Sigmoid colon (tissue), 6 donors: ENCODE measurements at regions not wholly inside any gene's neighbourhood (a gene's known extent, or its start where the extent isn't known, plus 50 kb on each side); places are given as distances from the start of the nearest gene placed in this dataset.

Experiments used
- DNase-seq: peaks from one replicate; pipeline ENCODE4 v3.0.0-alpha.2; 2019
- H3K27ac ChIP-seq, 4 donors: fragments of 200-600 bp; sonication (generic); one replicate each; pipeline ENCODE4 v1.5.1; 2016 to 2019; ENCODE audit warnings: mild to moderate bottlenecking in 1 of 4
- H3K27me3 ChIP-seq, 3 donors: fragments of 200-600 bp; sonication (generic); one replicate each; pipeline ENCODE4 v1.5.1; 2019; ENCODE audit warnings: mild to moderate bottlenecking in 1 of 3
- H3K36me3 ChIP-seq, 4 donors: fragments of 200-600 bp; sonication (generic); one replicate each; pipeline ENCODE4 v1.5.1; 2016 to 2019
- H3K4me1 ChIP-seq, 4 donors: fragments of 200-600 bp; sonication (generic); one replicate each; pipeline ENCODE4 v1.5.1; 2017 to 2019
- H3K4me3 ChIP-seq, 4 donors: fragments of 200-600 bp; sonication (generic); one replicate each; pipeline ENCODE4 v1.5.1; 2017 to 2019; ENCODE audit warnings: mild to moderate bottlenecking in 2 of 4, moderate library complexity in 1 of 4
- H3K9me3 ChIP-seq, 4 donors: fragments of 200-600 bp in 3 of 4; sonication (generic) in 3 of 4; one replicate each; pipeline versions ENCODE4 v1.5.1 to v1.6.1; 2013 to 2019
- EP300 ChIP-seq, 4 donors: sonication (generic); formaldehyde crosslinking; IDR thresholded peaks; one replicate each; pipeline ENCODE4 v1.6.1; 2017; ENCODE audit warnings: antibody characterized with exemption in 4 of 4
- POLR2A ChIP-seq, 2 donors: fragments of 450-650 bp; IDR thresholded peaks; one replicate each; pipeline ENCODE4 v1.6.1; 2016; ENCODE audit warnings: antibody characterized with exemption in 2 of 2, mild to moderate bottlenecking in 2 of 2, moderate library complexity in 2 of 2
- POLR2AphosphoS5 ChIP-seq, 4 donors: sonication (generic); formaldehyde crosslinking; IDR thresholded peaks; one replicate each; pipeline ENCODE4 v1.6.1; 2017; ENCODE audit warnings: antibody characterized with exemption in 4 of 4
- WGBS, 2 donors: extraction: QIAGEN DNeasy Blood & Tissue Kit; methylation state at CpG; one replicate each; pipeline ENCODE4 v1.1.7; 2013; 5-methylcytosine and 5-hydroxymethylcytosine counted together
- intact Hi-C: fragments of 100-400 bp; cut with DNase I; formaldehyde crosslinking; loops from one replicate; pipeline ENCODE4 v1.15.1; 2023
- TF ChIP-seq, protein P1 (sequence below), 4 experiments: fragments of 450-650 bp in 3 of 4; fragments of 200-600 bp in 1 of 4; IDR thresholded peaks; one replicate each; pipeline ENCODE4 v1.5.1; 2016 to 2019; ENCODE audit warnings: antibody characterized with exemption in 4 of 4, mild to moderate bottlenecking in 3 of 4, moderate library complexity in 2 of 4
- donor health status: healthy with polysubstance abuse.
- donor health status: healthy.

- TF ChIP-seq POLR2AphosphoS5 (IDR thresholded peaks at IDR 0.05) (no peak), EP300 (IDR thresholded peaks at IDR 0.05) (no peak), POLR2A (IDR thresholded peaks at IDR 0.05) (no peak)
- TF ChIP-seq, protein P1, sequence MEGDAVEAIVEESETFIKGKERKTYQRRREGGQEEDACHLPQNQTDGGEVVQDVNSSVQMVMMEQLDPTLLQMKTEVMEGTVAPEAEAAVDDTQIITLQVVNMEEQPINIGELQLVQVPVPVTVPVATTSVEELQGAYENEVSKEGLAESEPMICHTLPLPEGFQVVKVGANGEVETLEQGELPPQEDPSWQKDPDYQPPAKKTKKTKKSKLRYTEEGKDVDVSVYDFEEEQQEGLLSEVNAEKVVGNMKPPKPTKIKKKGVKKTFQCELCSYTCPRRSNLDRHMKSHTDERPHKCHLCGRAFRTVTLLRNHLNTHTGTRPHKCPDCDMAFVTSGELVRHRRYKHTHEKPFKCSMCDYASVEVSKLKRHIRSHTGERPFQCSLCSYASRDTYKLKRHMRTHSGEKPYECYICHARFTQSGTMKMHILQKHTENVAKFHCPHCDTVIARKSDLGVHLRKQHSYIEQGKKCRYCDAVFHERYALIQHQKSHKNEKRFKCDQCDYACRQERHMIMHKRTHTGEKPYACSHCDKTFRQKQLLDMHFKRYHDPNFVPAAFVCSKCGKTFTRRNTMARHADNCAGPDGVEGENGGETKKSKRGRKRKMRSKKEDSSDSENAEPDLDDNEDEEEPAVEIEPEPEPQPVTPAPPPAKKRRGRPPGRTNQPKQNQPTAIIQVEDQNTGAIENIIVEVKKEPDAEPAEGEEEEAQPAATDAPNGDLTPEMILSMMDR (IDR thresholded peaks at IDR 0.05) = no peak
- no peak overlapping the region for H3K27ac ChIP-seq
- H3K4me3 ChIP-seq = no peak overlapping the region
- H3K9me3 ChIP-seq = no peaks in the 10 kb centered on the region
- peaks cover 0 to 4% (median 2%) of the 10 kb centered on the region in 4 donors for H3K4me1 ChIP-seq
- intact Hi-C loops = no loop called here
- H3K36me3 ChIP-seq = no peaks in the 10 kb centered on the region
- H3K27me3 ChIP-seq = no peaks in the 10 kb centered on the region
- no peak for DNase-seq
Measured at GRCh38 chr10:60463746-60464145, 74.1 kb upstream of the ANK3 start.

DNA sequence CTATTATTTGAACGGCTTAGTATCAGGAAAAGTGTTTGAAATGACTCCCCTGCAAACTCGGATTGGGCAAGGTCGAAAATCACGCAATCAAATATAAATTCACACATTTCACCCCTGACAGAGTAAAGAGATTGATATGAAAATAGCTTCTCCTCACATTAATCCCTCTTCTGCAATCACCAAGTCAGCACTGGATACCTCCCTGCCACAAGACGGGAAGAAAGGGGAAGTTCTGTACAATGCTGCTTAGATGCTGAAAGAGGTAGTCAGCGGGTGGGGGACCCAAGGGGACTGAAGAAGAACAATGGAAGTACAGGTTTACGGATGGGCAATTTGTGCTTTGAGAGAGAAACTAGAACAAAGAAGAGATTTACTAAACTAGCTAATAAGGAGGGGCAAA, 72.0 kb upstream of the ANK3 start:
- H3K27ac ChIP-seq = no peak overlapping the region
- intact Hi-C loops = no loop called here
- no peaks in the 10 kb centered on the region for H3K9me3 ChIP-seq
- TF ChIP-seq POLR2A (IDR thresholded peaks at IDR 0.05) (no peak), POLR2AphosphoS5 (IDR thresholded peaks at IDR 0.05) (no peak), EP300 (IDR thresholded peaks at IDR 0.05) (no peak)
- TF ChIP-seq, protein P1 (IDR thresholded peaks at IDR 0.05) = no peak
- DNase-seq = no peak
- H3K27me3 ChIP-seq = no peaks in the 10 kb centered on the region
- H3K4me1 ChIP-seq = peaks cover 0 to 4% (median 2%) of the 10 kb centered on the region in 4 donors
- no peaks in the 10 kb centered on the region for H3K36me3 ChIP-seq
- no peak overlapping the region for H3K4me3 ChIP-seq
- WGBS, 2 donors = 78 to 90% methylated on average over 7 of the region's 7 CpGs

- DNase-seq = no peak
- H3K4me1 ChIP-seq = peaks cover 0 to 4% (median 2%) of the 10 kb centered on the region in 4 donors
- no peaks in the 10 kb centered on the region for H3K36me3 ChIP-seq
- H3K27ac ChIP-seq = no peak overlapping the region
- WGBS, 2 donors = 63 to 87% methylated on average over 4 of the region's 4 CpGs
- intact Hi-C loops = loop anchor here (10.0 kb wide), 1 partner anchor 115 kb away; no protein-coding TSS in a partner anchor
- no peaks in the 10 kb centered on the region for H3K9me3 ChIP-seq
- H3K4me3 ChIP-seq = no peak overlapping the region
- TF ChIP-seq, protein P1 (IDR thresholded peaks at IDR 0.05) = no peak
- no peak for TF ChIP-seq EP300 (IDR thresholded peaks at IDR 0.05)
- no peak for TF ChIP-seq POLR2AphosphoS5 (IDR thresholded peaks at IDR 0.05)
- no peak for TF ChIP-seq POLR2A (IDR thresholded peaks at IDR 0.05)
- no peaks in the 10 kb centered on the region for H3K27me3 ChIP-seq
Measured at GRCh38 chr10:60459701-60460457, 70.2 kb upstream of the ANK3 start.

DNA sequence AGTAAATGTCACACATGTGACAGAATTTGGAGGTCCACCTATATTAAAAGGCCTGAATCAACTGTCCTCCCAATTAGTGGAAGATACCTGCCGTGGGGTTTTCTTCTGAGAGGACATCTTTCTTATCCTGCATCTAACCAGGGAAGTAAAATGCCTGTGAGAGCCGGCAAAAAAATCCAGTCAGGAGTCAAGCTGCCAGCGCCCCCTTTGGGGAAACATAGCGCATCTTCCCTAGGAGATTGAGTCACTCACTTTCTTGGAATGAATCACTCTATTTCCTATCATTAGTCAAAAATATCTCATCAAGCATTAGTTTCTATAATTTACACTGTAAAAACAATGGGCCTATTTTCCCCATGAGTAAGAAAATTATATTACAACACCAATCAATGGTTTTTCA, 66.4 kb upstream of the ANK3 start:
- H3K9me3 ChIP-seq = no peaks in the 10 kb centered on the region
- H3K4me1 ChIP-seq = peaks cover 0 to 14% (median 10%) of the 10 kb centered on the region in 4 donors
- intact Hi-C loops = loop anchor here (10.0 kb wide), 1 partner anchor 119 kb away; no protein-coding TSS in a partner anchor
- no peaks in the 10 kb centered on the region for H3K27me3 ChIP-seq
- no peak for TF ChIP-seq POLR2AphosphoS5 (IDR thresholded peaks at IDR 0.05)
- no peaks in the 10 kb centered on the region for H3K36me3 ChIP-seq
- WGBS, 2 donors = 94% methylated on average over 4 of the region's 4 CpGs
- no peak overlapping the region for H3K27ac ChIP-seq
- H3K4me3 ChIP-seq = no peak overlapping the region
- DNase-seq = no peak

DNA sequence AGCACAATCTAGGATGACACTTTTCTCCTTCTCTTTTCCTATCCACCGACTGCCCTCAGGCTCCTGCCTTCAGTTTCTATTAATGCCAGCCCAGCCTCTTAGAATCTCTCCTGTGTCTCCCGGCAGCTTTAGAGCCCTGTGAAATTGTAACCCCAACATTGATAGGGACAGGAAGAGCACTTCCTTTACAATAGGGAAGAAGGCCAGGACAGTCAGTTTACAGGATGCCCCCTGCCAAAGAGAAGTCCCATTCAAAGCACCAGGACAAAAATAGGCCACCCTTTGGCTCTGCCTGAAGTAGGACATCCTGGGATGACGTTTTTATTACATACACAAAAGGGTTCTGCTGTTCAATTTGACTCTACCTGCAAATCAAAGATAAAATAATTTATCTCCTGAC, 64.7 kb upstream of the ANK3 start:
- 55 to 75% methylated on average over 3 of the region's 3 CpGs for WGBS, 2 donors
- H3K4me3 ChIP-seq = no peak overlapping the region
- H3K27me3 ChIP-seq = no peaks in the 10 kb centered on the region
- DNase-seq = no peak
- TF ChIP-seq POLR2A (IDR thresholded peaks at IDR 0.05) = no peak
- intact Hi-C loops = loop anchor here (10.0 kb wide), 1 partner anchor 120 kb away; no protein-coding TSS in a partner anchor
- peaks cover 0 to 14% (median 10%) of the 10 kb centered on the region in 4 donors for H3K4me1 ChIP-seq
- no peaks in the 10 kb centered on the region for H3K9me3 ChIP-seq
- no peaks in the 10 kb centered on the region for H3K36me3 ChIP-seq
- no peak overlapping the region for H3K27ac ChIP-seq
